Ecto neural progenitor cell (in vitro differentiated cells): ENCODE measurements at regions not wholly inside any gene's neighbourhood (a gene's known extent, or its start where the extent isn't known, plus 50 kb on each side); places are given as distances from the start of the nearest gene placed in this dataset.

Experiments used
- DNase-seq: peaks from one replicate; pipeline ENCODE4 v3.0.0-alpha.2; 2018; ENCODE audit warnings: low spot score

DNA sequence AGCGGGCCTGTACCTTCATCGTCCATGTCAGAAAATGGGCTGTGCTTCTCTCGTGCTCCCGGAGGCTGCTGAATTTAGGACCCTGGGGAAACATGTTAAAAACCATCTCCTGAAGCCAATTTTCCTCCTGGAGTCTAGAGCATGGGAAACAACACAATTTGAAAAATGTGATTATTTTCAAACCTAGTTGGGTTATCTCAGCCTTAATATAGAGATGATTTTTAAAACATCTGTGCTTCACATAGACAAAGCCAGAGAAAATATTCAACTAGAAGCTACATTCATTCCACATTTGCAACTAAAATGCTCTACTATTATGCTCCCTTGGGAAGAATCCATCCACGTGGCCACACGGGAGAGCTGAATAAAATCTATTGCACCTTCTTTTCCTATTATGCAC, 225.9 kb upstream of the TMEM72 start:
- no peak for DNase-seq

DNA sequence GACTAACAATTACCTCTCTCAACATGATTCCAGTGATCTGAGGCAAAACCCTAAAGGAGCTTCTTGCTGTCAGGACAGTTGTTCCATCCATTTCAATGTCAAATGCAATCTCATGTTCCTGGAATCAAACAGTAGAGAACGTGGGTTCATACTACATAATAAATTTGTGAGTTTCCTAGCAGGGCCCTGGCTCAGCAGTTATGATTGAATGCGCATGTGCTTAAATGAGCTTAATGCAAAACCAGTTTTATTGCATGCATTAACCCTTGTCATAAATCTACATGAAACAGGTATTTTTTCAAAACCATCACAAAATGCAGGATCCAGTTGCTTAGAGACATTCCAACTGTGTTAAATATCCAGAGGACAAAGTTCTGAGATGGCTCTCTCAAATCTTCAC, 225.4 kb upstream of the TMEM72 start:
- DNase-seq = no peak

DNA sequence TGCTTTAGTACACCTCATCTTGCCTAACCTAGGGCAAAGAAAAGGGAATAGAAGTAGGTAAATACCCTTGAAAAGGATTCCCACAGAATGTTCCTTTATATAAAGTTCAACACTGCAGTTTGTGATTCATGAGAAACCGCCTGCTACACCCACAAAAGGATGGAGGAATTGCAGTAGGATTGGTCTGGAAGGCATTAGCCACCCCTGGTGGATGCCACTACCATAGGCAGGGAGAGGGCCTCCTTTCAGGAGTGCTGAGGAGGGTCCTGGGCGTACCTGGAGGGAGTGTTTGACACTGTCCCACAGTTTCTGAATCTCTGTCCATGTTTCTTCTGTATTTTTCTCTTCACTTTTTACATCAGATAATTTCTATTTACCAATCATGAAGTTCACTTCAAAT, 221.8 kb upstream of the TMEM72 start:
- DNase-seq = no peak

DNA sequence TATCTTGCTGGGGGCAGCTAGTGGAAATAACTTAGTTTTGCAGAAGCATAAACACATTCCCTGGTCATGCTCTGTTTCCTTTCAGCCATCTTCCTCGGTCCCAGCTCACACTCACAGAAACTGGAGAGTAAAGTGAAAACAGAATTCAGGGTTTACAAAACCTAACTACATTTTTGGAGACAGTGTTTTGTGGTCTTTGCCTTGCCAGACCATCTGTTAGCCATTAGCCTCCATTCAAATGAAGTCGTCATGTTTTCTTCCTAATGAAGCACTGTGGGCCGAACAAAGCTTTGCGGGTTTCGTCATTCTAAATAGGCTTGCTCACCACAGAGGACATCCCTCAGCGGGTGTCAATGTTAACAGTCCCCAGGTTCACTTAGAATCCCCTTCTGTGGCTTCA, 214.6 kb upstream of the TMEM72 start:
- DNase-seq = no peak

DNA sequence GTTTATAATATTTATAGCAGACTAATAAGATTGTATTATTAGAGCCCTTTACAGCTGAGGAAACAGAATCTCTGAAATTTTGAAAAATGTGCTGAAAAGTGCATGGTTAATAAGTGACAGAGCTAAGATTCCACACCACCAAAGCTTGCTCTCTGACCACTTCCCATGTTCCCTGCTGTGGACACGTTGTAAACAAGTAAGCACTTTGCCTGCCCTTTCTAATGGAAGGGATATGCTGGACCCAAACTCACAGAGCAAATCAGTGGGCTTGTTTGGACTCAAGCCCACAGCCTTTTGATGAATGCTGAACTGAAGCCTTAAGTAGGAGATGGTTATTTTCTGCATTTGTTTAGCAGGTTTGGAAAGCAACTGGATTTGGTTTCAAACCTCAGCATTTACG, 214.0 kb upstream of the TMEM72 start:
- DNase-seq = no peak

DNA sequence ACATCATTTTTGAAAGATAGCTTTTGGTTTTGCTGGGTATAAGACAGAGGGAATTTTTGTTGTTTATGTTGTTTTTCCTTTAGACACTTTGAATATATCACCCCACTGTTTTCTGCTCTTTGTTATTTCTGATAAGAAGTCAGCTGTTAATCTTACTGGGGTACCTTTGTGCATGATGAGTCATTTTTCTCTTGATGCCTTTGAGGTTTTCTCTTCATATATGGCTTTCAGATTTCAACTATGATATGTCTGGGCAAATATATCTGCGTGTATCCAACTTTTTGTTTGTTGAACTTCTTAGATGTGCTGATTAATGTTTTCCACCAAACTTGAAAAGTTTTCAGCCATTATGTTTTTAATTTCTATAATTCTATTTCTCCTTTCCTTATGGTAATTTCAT, 208.6 kb upstream of the TMEM72 start:
- no peak for DNase-seq

GRCh38 chr10:44703241-44704155, 207.6 kb upstream of the TMEM72 start:
- DNase-seq = no peak

GRCh38 chr10:44704616-44705015, 206.5 kb upstream of the TMEM72 start:
- no peak for DNase-seq

DNA sequence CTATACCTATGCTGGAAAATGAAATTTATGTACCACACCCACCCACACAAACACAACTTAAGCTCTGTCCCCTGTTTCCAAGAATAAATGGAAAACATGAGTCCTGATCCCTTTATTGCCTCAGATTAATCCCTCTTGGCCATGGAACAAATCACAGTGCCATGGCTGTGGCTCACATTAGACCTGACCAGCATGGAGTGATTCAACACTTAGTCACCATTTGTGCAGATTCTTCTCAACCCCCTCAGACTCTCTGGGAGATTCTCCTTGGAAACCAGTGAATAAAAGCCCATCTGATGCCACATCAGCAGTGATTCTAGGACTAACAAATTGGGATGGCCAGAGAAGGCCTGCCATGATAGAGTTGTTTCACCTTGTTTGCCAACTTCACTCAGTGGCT, 204.4 kb upstream of the TMEM72 start:
- DNase-seq = no peak

GRCh38 chr10:44713307-44713706, 197.8 kb upstream of the TMEM72 start:
- no peak for DNase-seq

- DNase-seq = no peak
Measured at GRCh38 chr10:44714451-44714850, 196.7 kb upstream of the TMEM72 start.

- DNase-seq = no peak
Measured at GRCh38 chr10:44715136-44715535, 196.0 kb upstream of the TMEM72 start.

- no peak for DNase-seq
Measured at GRCh38 chr10:44716470-44717015, 194.6 kb upstream of the TMEM72 start.

DNA sequence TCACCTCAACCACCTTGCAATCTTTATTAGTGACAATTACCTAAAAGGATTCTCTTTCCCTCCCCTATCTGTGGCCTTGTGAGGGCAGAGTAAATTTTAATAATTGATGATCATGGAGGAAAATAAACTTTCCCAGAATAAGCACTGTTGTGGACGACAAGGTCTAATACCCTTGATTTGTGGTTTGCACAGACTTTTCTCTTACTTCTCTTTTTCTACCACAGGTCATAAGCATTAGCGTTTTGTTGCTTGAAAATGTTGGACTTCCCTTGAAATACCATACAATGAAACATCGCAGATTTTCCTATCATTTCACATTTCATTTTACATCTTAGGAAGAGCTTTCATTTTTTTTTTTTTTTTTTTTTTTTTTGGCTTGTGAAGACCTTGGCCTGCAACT, 188.1 kb upstream of the TMEM72 start:
- DNase-seq = no peak

GRCh38 chr10:44723619-44724325, 187.4 kb upstream of the TMEM72 start:
- no peak for DNase-seq

DNA sequence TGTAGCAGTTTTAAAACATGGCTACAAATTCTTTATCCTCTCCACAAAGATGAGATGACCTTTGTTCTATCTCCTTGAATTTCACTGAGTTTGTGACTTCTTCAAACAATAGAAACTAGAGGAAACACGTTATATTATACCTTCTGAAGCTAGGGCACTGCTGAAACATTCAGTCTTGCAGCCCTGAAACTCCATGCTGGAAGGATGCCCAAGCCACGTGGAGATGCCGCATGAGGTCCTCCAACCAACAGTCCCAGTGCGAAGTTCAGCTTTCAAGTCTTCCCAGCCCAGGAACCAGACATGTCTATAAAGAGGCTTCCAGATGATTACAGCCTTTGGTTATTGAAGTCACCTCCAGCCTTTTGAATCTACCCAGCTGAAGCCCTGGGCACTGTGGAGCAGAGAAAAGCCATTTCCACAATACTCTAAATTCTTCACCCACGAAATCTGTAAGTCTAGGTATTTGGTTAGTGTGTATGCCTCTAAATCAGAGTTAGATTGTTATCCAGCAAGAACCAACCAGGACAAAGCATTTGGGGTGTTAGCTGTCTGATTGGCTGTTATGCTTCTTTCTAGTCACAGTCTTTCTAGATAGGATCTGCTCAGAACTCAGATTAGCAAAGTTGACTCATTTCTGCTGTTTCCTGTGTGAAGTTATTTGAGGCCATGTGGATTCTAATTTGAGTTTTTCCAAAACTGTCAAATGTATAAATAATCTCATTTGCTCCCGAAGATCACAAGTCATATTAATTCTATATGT, 186.5 kb upstream of the TMEM72 start:
- no peak for DNase-seq

GRCh38 chr10:44725404-44725803, 185.7 kb upstream of the TMEM72 start:
- no peak for DNase-seq

DNA sequence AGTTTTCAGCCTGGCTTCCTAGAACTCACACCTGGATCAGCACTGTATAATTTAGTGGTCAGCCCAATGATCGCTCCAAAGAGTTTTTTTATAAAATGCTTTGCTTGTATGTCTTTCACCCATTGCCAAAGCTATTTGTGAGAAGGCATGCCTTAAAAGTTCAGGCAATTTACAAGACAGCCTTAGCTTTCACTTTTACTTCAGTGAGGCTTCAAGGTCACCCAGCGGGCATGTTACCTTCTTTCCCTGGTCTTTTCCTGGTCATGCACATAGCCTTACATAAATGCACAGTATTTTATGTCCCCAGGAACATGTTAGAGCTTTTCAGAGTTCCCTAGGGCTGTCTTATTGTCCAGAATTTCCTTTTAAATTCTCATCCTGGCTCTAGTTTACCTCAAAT, 179.9 kb upstream of the TMEM72 start:
- no peak for DNase-seq

- no peak for DNase-seq
Measured at GRCh38 chr10:44733501-44734488, 177.3 kb upstream of the TMEM72 start.

DNA sequence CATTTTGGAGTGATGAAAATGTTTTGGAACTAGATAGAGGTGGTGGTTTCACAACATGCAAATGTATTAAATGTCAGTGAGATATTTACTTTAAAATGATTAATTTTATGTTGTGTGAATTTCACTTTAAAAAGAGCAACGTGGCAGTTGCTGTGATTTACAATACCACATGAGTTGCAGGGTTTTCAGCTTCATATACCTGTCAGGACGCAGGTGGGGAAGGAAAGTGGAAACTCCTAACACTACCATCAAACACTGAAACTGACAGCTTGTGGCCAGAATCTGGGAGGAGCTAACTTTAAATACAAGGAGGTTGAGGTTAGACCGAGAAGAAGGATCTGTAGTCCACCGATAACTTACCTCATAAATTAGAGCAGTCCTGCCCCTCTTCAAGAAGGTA, 168.9 kb upstream of the TMEM72 start:
- DNase-seq = no peak

- DNase-seq = no peak
Measured at GRCh38 chr10:44743535-44743934, 167.6 kb upstream of the TMEM72 start.
